ENCODE measurements at regions not wholly inside any gene's neighbourhood (a gene's known extent, or its start where the extent isn't known, plus 50 kb on each side); places are given as distances from the start of the nearest gene placed in this dataset.
A peak's percentile ranks its signal among the peaks of the same experiment; 100 is the strongest.

DNA sequence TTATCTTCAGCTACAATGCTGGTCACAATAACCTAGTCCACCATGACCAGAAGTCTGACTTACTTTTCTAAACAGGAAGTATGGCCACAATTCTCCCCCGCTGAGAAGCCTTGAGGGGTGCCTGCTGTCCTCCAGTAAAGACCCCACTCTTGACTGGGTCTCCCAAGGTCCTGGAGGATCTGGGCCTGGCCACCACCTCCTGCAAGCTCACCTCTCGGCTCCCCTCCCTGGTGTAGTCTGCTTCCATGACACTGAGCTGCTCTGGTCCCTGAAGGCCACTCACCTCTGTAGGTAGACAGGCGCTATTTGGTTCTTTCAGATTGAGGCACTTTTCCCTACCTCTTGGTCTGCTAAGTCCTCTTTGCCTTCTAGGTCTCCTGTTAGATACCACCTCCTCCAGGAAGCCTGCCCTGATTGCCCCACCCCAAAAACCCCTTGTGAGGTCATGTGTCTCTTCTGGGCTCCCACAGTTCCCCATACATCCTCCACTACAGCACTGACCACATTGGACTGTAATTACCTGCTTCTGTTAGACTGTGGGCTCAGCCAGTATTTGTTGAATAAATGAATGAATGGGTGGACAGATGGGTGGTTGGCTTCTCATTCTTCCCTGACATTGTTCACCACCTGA lies 62.6 kb upstream of the IER5L start:
- TF ChIP-seq ESRRG (CRISPR knock-in tag; IDR thresholded peaks at IDR 0.05), result no peak
- ATAC-seq, result no peak

DNA sequence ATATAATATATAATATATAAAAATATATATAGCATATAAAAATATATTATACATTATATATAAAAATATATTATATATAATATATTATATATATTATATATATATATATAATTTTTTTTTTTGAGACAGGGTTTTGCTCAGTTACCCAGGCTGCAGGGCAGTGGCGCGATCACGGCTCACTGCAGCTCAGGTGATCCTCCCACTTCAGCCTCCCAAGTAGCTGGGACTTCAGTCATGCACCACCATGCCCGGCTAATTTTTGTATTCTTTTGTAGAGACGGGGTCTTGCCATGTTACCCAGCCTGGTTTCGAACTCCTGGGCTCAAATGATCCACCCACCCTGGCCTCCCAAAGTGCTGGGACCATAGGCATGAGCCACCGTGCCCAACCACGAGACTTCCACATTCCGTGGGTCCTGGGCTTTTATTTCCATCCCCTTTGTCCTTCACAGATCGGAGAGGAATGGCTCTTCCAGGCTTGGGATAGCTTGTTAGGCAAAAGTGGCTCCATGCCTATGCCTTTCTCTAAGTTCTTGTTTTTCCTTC lies 62.0 kb upstream of the IER5L start:
- no peak for TF ChIP-seq TOX (CRISPR knock-in tag; IDR thresholded peaks at IDR 0.05; ENCODE audit: borderline replicate concordance)
- no peak for TF ChIP-seq OSR1 (CRISPR knock-in tag; IDR thresholded peaks at IDR 0.05)
- no peak for TF ChIP-seq PPARA (CRISPR knock-in tag; IDR thresholded peaks at IDR 0.05; ENCODE audit: borderline replicate concordance)
- TF ChIP-seq ESRRG (CRISPR knock-in tag; IDR thresholded peaks at IDR 0.05), result no peak
- no peak for TF ChIP-seq RARB (CRISPR knock-in tag; IDR thresholded peaks at IDR 0.05)
- TF ChIP-seq ARNTL (CRISPR knock-in tag; IDR thresholded peaks at IDR 0.05; ENCODE audit: borderline replicate concordance, low read depth), result no peak
- TF ChIP-seq ZFP3 (CRISPR knock-in tag; IDR thresholded peaks at IDR 0.05), result no peak
- TF ChIP-seq, protein P1, sequence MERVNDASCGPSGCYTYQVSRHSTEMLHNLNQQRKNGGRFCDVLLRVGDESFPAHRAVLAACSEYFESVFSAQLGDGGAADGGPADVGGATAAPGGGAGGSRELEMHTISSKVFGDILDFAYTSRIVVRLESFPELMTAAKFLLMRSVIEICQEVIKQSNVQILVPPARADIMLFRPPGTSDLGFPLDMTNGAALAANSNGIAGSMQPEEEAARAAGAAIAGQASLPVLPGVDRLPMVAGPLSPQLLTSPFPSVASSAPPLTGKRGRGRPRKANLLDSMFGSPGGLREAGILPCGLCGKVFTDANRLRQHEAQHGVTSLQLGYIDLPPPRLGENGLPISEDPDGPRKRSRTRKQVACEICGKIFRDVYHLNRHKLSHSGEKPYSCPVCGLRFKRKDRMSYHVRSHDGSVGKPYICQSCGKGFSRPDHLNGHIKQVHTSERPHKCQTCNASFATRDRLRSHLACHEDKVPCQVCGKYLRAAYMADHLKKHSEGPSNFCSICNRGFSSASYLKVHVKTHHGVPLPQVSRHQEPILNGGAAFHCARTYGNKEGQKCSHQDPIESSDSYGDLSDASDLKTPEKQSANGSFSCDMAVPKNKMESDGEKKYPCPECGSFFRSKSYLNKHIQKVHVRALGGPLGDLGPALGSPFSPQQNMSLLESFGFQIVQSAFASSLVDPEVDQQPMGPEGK (CRISPR knock-in tag; IDR thresholded peaks at IDR 0.05; ENCODE audit: borderline replicate concordance), result no peak
- no peak for TF ChIP-seq ZNF565 (CRISPR knock-in tag; conservative IDR thresholded peaks at IDR 0.05; ENCODE audit: low read depth)
- TF ChIP-seq, protein P2, sequence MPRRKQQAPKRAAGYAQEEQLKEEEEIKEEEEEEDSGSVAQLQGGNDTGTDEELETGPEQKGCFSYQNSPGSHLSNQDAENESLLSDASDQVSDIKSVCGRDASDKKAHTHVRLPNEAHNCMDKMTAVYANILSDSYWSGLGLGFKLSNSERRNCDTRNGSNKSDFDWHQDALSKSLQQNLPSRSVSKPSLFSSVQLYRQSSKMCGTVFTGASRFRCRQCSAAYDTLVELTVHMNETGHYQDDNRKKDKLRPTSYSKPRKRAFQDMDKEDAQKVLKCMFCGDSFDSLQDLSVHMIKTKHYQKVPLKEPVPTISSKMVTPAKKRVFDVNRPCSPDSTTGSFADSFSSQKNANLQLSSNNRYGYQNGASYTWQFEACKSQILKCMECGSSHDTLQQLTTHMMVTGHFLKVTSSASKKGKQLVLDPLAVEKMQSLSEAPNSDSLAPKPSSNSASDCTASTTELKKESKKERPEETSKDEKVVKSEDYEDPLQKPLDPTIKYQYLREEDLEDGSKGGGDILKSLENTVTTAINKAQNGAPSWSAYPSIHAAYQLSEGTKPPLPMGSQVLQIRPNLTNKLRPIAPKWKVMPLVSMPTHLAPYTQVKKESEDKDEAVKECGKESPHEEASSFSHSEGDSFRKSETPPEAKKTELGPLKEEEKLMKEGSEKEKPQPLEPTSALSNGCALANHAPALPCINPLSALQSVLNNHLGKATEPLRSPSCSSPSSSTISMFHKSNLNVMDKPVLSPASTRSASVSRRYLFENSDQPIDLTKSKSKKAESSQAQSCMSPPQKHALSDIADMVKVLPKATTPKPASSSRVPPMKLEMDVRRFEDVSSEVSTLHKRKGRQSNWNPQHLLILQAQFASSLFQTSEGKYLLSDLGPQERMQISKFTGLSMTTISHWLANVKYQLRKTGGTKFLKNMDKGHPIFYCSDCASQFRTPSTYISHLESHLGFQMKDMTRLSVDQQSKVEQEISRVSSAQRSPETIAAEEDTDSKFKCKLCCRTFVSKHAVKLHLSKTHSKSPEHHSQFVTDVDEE (CRISPR knock-in tag; IDR thresholded peaks at IDR 0.05), result no peak
- TF ChIP-seq ZNF70 (CRISPR knock-in tag; IDR thresholded peaks at IDR 0.05), result no peak
- TF ChIP-seq, protein P3, sequence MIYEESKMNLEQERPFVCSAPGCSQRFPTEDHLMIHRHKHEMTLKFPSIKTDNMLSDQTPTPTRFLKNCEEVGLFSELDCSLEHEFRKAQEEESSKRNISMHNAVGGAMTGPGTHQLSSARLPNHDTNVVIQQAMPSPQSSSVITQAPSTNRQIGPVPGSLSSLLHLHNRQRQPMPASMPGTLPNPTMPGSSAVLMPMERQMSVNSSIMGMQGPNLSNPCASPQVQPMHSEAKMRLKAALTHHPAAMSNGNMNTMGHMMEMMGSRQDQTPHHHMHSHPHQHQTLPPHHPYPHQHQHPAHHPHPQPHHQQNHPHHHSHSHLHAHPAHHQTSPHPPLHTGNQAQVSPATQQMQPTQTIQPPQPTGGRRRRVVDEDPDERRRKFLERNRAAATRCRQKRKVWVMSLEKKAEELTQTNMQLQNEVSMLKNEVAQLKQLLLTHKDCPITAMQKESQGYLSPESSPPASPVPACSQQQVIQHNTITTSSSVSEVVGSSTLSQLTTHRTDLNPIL (CRISPR knock-in tag; IDR thresholded peaks at IDR 0.05; ENCODE audit: low read depth), result no peak

DNA sequence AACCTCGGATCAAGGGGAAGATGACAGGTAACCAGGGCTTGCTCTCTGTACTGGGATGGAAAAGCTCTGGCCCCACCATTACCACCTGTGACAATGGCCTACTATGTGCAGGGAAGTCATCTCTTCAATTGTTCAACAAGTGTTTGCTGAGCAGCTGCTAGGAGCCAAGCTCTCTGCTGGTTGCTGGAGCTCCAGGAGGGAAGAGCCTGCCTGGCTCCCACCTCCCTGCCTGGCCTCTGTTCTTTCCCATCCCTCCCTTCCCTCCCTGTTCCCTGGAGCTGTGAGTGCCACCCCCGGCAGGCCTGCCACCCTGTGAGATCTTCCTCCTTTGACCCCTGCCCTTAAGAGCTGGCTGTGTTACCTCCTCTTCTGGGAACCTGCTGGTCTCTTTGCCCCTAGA lies 59.7 kb upstream of the IER5L start:
- ATAC-seq, result no peak

More for the DNA sequence above, 62.0 kb upstream of the IER5L start:
- no peak for ATAC-seq

DNA sequence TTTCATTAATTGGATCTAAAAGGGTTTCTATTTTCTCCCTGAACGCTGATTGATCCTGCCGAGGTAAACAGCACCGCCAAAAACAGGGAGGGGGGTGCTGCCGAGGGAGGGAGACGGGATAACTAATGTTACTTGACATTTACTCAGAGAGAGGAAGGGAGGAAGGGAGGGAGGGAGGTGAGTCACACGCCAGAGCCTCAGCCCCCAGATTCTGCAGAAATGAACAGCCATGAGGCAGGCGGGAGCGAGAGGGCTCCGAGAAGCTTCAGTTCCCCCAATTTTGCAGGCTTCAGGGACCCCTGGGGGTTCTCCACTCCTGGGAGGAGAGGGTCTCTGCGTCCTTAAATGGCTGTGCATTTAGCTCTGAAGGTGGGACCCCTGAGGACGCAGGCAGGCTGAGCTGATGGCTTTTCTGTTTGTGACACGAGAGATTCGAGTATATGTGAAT lies 59.1 kb upstream of the IER5L start:
- TF ChIP-seq BACH2 (CRISPR knock-in tag; IDR thresholded peaks at IDR 0.05; ENCODE audit: borderline replicate concordance), result no peak
- no peak for TF ChIP-seq CSDC2 (CRISPR knock-in tag; IDR thresholded peaks at IDR 0.05)
- no peak for TF ChIP-seq ZC3H10 (CRISPR knock-in tag; IDR thresholded peaks at IDR 0.05)
- no peak for TF ChIP-seq ZNF70 (CRISPR knock-in tag; IDR thresholded peaks at IDR 0.05)
- no peak for TF ChIP-seq ZNF8 (CRISPR knock-in tag; IDR thresholded peaks at IDR 0.05)
- TF ChIP-seq ESRRG (CRISPR knock-in tag; IDR thresholded peaks at IDR 0.05), result no peak
- no peak for TF ChIP-seq ISL1 (CRISPR knock-in tag; IDR thresholded peaks at IDR 0.05)
- TF ChIP-seq, protein P3 (CRISPR knock-in tag; IDR thresholded peaks at IDR 0.05; ENCODE audit: low read depth), result no peak
- no peak for TF ChIP-seq GLIS3 (CRISPR knock-in tag; IDR thresholded peaks at IDR 0.05)
- TF ChIP-seq, protein P4, sequence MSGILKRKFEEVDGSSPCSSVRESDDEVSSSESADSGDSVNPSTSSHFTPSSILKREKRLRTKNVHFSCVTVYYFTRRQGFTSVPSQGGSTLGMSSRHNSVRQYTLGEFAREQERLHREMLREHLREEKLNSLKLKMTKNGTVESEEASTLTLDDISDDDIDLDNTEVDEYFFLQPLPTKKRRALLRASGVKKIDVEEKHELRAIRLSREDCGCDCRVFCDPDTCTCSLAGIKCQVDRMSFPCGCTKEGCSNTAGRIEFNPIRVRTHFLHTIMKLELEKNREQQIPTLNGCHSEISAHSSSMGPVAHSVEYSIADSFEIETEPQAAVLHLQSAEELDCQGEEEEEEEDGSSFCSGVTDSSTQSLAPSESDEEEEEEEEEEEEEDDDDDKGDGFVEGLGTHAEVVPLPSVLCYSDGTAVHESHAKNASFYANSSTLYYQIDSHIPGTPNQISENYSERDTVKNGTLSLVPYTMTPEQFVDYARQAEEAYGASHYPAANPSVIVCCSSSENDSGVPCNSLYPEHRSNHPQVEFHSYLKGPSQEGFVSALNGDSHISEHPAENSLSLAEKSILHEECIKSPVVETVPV (CRISPR knock-in tag; IDR thresholded peaks at IDR 0.05), result no peak
- peak; percentile 95 for ATAC-seq

More for the DNA sequence above, 59.7 kb upstream of the IER5L start:
- TF ChIP-seq TCF4 (CRISPR knock-in tag; IDR thresholded peaks at IDR 0.05; ENCODE audit: borderline replicate concordance) (no peak), ZNF70 (CRISPR knock-in tag; IDR thresholded peaks at IDR 0.05) (no peak), PPARA (CRISPR knock-in tag; IDR thresholded peaks at IDR 0.05; ENCODE audit: borderline replicate concordance) (no peak), TOX (CRISPR knock-in tag; IDR thresholded peaks at IDR 0.05; ENCODE audit: borderline replicate concordance) (no peak), GLIS3 (CRISPR knock-in tag; IDR thresholded peaks at IDR 0.05) (no peak), ZFP3 (CRISPR knock-in tag; IDR thresholded peaks at IDR 0.05) (no peak), OSR1 (CRISPR knock-in tag; IDR thresholded peaks at IDR 0.05) (no peak), ZNF8 (CRISPR knock-in tag; IDR thresholded peaks at IDR 0.05) (no peak)
- TF ChIP-seq, protein P5, sequence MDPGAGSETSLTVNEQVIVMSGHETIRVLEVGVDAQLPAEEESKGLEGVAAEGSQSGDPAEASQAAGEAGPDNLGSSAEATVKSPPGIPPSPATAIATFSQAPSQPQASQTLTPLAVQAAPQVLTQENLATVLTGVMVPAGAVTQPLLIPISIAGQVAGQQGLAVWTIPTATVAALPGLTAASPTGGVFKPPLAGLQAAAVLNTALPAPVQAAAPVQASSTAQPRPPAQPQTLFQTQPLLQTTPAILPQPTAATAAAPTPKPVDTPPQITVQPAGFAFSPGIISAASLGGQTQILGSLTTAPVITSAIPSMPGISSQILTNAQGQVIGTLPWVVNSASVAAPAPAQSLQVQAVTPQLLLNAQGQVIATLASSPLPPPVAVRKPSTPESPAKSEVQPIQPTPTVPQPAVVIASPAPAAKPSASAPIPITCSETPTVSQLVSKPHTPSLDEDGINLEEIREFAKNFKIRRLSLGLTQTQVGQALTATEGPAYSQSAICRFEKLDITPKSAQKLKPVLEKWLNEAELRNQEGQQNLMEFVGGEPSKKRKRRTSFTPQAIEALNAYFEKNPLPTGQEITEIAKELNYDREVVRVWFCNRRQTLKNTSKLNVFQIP (CRISPR knock-in tag; IDR thresholded peaks at IDR 0.05; ENCODE audit: borderline replicate concordance, low read depth), result no peak

Measured in SK-N-SH treated with all-trans-retinoic acid at 6 μM for 48 hours (cell line).